GM21619 (cell line): ENCODE measurements at regions not wholly inside any gene's neighbourhood (a gene's known extent, or its start where the extent isn't known, plus 50 kb on each side); places are given as distances from the start of the nearest gene placed in this dataset.
"Not testable (repeated sequence)": the region's sequence is repeated elsewhere in the genome, so short reads cannot be mapped to it uniquely, and the experiment has no call there.

Experiments
- ATAC-seq: cut with Tn5 transposase; IDR thresholded peaks from one replicate; pipeline ENCODE4 v1.9.1; 2021; ENCODE audit not compliant: unreplicated experiment

- no peak for ATAC-seq
These were observed 557.0 kb upstream of the GNPDA2 start for GRCh38 chr4:45283352-45283751.

GRCh38 chr4:45280121-45280520 lies 553.8 kb upstream of the GNPDA2 start:
- ATAC-seq = no peak

DNA sequence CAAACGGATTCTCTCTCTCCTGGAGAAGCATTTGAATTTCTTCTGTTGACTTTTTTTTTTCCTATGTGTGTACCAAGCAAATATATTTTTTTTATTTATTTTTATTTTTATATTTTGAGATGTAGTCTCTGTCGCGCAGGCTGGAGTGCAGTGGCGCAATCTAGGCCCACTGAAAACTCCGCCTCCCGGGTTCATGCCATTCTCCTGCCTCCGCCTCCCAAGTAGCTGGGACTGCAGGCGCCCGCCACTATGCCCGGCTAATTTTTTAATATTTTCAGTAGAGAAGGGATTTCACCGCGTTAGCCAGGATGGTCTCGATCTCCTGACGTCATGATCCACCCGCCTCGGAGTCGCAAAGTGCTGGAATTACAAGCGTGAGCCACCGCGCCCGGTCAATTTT lies 549.5 kb upstream of the GNPDA2 start:
- no peak for ATAC-seq

DNA sequence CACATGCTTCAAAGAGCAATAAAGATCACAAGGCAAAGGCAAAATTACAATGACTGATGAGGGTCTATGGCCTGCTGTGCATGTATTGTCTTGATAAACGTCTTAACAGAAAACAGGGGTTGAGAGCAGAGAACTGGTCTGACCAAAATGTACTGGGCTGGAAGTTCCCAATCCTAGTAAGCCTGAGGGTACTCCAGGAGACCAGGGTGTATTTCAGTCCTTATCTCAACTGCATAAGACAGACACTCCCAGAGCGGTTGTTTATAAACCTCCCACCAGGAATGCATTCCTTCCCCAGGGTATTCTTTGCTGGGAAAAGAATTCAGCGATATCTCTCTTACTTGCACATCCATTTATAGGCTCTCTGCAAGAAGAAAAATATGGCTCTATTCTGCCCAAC lies 521.8 kb upstream of the GNPDA2 start:
- not testable (repeated sequence) for ATAC-seq

GRCh38 chr4:45241976-45242375 lies 515.6 kb upstream of the GNPDA2 start:
- no peak for ATAC-seq

DNA sequence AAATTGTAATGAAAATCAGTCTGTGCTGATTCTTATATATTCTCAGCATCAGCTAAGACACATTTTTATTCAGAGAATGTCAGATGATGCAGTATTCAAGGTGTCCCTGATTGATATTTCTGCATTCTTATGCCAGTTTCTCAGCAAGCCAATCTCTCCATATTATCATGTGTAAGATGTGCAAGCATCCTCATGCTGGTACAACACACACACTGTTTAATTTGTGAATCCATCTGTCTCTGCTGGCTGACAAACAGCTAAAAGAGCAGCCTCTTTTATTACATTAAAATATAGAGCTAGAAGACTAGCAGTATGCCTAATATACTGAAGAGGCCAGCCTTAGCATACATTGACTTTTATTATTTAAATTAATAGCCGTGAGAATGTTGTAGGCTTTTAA lies 502.9 kb upstream of the GNPDA2 start:
- ATAC-seq = no peak

DNA sequence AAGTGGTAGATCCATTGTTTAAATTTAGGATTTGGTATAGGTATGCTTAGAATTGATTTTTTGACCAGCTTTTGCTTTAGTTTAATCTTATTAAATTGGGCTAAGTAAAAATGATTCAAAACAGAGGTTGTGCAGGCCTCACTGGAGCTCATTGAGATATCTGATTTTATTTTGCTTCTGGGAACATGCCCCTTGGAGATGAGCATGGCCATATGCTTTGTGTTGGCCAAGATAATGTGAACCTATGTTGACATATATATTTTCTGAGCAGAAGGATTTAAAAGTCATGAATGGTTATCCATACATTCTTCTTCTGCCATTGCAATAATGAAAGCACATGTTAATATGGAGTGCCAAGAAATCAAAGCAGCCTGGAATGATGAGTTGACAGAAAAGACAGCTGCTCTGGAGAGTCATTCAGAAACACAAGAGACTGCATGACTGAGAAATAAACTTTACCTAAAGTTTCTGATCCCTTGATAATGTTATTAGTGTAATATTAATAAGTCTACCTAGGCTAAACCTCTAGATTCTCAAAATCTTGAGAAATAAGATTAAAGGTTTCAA lies 489.7 kb upstream of the GNPDA2 start:
- ATAC-seq = no peak

GRCh38 chr4:45208476-45208875 lies 482.1 kb upstream of the GNPDA2 start:
- ATAC-seq = not testable (repeated sequence)

DNA sequence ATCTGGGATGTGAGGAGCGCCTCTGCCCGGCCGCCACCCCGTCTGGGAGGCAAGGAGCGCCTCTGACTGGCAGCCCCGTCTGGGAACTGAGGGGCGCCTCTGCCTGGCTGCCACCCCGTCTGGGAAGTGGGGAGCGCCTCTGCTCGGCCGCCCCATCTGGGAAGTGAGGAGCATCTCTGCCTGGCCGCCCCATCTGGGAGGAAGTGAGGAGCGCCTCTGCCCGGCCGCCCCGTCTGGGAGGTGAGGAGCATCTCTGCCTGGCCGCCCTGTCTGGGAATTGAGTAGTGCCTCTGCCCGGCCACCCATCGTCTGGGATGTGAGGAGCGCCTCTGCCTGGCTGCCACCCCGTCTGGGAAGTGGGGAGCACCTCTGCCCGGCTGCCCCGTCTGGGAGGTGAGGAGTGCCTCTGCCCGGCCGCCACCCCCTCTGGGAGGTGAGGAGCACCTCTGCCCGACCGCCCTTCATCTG lies 481.5 kb upstream of the GNPDA2 start:
- ATAC-seq = not testable (repeated sequence)

- ATAC-seq = not testable (repeated sequence)
These were observed 481.0 kb upstream of the GNPDA2 start for GRCh38 chr4:45207241-45207863.

DNA sequence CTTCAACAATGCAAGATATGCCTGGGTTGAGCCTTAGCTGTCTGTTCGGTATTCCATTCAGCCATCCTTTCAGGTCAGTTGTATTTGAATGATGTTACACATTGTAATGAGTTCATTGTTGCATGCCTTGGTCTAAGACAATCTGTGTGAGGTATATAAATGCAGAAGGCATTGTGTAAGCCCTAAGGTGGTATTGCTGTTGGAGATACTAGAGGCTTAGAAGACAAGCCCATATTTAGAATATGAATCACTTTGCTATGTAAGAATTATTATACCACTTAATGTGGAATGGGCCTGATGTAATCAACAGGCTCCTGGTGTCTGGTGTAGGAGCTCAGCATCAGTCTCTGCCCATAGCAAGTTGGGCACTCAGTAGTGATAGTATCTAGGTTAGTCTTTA lies 473.4 kb upstream of the GNPDA2 start:
- no peak for ATAC-seq

DNA sequence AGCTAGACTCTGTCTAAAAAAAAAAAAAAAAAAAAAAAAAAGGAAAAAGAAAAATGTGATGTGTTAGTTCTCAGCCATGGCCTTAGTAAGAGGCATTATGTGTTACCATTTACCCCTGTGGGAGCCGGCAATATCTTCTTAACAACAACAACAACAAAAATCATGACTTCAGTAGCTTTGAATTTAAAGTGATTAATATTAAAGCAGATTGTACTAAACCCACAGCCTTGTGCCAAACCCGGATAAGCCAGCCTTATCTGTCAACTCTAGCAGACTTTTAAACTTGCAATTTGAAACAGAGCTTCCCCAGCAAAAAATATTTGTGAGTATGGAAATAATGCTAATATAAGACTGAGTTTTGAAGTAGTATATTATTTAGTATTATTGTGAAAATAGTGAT lies 462.1 kb upstream of the GNPDA2 start:
- ATAC-seq = no peak

DNA sequence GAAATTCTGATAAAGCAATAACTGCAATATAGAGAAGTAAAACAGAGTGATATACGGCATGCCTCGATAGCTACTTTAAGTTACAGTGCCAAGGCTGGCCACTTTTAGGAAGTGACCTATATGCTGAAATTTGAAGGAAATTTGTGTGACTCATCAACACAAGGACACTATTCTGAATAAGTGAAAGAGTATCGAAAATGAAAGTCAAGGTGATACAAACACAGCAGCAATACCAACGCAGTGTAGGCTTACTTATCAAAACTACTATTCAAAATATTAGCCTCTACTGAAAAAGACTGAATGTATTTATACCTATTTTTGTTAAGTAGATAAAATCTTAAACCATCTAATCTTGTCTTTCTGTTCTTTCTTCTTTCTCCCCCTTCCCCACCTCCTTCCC lies 459.9 kb upstream of the GNPDA2 start:
- ATAC-seq = no peak

- no peak for ATAC-seq
These were observed 457.5 kb upstream of the GNPDA2 start for GRCh38 chr4:45183905-45184304.

DNA sequence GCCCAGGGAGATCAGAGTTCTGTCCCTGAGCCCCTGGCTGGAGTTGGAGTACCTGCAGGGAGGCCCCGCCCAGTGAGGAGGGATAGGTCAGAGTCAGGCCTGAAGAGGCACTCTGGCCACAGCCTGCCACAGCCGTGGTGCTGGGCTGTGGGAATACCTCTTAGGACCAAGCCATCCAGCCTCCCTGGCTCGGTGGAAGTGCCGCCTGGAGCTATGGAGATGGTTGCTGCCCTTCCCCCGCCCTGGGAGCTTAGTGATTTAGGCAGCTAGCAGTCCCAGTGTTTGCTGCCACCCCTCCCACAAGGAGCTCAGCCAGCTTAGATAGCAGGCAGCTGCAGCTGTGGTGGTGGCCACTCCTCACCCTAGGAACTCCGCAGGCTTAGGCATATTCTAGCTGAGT lies 446.3 kb upstream of the GNPDA2 start:
- no peak for ATAC-seq

- no peak for ATAC-seq
These were observed 434.6 kb upstream of the GNPDA2 start for GRCh38 chr4:45160951-45161350.

GRCh38 chr4:45155081-45155777 lies 428.9 kb upstream of the GNPDA2 start:
- ATAC-seq = no peak

DNA sequence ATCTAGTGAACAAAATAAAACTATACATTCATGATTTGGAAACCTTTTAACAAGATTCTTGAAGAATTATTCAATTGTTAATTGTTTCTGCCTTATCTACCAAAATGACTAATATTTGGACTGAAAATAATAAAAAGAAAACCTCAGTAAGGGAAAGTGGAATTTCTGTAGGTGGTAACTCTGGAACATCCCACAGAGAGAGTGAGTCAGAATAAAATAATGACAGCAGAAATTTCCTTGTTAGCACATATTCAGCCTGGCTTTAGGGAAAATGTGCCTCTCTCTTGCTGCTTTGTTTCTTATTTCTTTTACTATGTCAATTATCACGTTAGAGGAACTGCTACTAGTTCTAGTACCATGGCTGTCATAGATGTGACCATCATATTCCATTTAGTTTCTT lies 421.5 kb upstream of the GNPDA2 start:
- no peak for ATAC-seq

DNA sequence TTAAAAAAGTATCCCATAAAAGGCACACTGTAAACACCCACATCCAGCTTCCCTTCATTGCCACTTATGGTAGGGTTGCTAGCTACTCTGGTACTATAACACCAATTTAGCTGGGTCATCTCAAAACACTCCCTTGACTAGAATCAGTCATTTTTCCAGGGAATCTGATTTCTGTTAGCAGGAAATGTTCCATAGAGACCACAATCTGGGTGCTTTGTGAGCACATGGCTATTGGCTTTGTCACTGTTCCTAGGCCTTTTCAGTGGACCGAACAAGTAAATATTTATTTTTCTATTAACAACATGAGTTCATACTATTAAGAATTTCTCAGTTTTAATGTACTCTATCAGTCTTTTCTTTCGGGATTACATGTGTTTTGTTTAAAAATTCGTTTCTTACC lies 404.7 kb upstream of the GNPDA2 start:
- ATAC-seq = no peak

- no peak for ATAC-seq
These were observed 396.1 kb upstream of the GNPDA2 start for GRCh38 chr4:45122406-45122805.

DNA sequence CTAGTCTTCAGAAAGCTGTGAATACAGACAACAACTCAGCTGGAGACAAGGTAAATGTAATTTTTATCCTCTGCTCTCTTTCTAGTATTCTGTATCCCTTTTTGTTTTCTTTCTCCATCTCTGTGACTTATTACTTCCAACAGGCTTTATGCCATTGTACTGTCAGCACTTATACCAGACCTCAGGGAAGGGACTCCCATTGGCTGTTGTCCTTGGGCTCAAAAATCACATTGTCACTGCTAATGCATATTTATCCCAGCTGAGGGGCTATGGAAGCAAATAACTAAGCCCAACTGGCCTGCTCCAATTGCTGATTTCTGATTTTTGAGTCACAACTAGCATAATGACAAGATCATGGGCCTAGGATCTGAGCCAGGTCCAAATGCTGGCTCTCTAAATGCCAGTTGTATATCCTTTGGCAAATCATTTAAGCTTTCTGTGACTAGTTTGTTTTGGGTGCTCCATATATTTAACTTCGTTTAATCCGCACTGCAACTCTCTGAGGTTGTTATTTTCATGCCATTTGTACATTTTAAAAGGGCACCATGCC lies 395.1 kb upstream of the GNPDA2 start:
- no peak for ATAC-seq

- peak; percentile 75 for ATAC-seq
These were observed 393.8 kb upstream of the GNPDA2 start for GRCh38 chr4:45120163-45120562.
